SW480 (cell line): ENCODE measurements at regions not wholly inside any gene's neighbourhood (a gene's known extent, or its start where the extent isn't known, plus 50 kb on each side); places are given as distances from the start of the nearest gene placed in this dataset.
A peak's percentile ranks its signal among the peaks of the same experiment; 100 is the strongest.
"Not testable (repeated sequence)": the region's sequence is repeated elsewhere in the genome, so short reads cannot be mapped to it uniquely, and the experiment has no call there.

Experiments used
- DNase-seq: peaks from one replicate; pipeline ENCODE4 v3.0.0-alpha.2; 2016; ENCODE audit warnings: low spot score

DNA sequence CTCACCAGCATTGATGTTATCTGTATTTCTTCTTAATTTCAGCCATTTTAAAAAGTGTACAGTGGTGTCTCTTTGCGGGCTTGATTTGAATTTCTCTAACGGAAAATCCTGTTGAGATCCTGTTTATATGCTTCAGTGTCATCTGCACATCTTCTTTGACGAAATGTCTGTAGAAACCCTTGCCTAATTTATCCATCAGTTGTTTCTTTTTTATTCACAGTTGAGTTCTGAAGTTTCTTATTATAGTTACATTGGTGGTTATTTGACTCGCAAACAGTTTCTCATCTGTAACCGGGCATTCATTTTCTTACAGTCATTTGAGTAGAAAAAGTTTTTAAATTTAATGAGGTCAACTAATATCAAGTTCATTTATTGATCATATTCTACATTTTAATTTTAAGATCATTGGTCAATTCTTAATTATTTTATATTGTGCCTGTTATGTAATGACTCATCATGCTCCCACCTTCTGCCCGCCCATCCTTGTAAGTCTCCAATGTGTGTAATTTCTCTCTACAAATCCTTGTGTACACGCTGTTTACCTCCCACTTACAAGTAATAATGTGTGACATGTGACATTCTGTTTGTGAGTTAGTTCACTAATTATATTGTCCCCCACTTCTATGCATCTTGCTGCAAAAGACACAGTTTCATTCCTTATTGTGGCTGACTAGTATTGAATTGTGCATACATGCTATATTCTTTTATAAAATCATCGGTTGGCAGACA lies 1242.8 kb downstream of the TMEM121 start:
- DNase-seq, result not testable (repeated sequence)

DNA sequence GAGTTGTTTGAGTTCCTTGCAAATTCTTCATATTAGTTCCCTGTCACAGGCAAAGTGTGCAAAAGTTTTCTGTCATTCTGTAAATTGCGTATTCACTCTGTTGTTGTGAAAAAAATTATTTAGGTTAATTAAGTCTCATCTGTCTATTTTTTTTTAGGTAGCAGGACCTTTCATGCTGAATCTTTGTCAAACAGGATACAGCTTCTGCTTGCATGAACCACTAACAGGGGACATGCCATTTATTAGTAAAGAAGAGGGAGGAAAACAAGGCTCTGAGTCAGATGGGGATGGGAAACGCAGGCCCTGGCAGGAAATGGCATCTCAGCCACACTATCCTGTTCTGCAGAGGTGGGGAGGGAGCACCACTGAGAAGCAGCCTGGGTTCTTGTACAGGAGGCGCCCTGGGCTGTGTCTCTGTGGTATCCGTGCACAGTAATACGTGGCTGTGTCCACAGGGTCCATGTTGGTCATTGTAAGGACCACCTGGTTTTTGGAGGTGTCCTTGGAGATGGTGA lies 1243.8 kb downstream of the TMEM121 start:
- not testable (repeated sequence) for DNase-seq

DNA sequence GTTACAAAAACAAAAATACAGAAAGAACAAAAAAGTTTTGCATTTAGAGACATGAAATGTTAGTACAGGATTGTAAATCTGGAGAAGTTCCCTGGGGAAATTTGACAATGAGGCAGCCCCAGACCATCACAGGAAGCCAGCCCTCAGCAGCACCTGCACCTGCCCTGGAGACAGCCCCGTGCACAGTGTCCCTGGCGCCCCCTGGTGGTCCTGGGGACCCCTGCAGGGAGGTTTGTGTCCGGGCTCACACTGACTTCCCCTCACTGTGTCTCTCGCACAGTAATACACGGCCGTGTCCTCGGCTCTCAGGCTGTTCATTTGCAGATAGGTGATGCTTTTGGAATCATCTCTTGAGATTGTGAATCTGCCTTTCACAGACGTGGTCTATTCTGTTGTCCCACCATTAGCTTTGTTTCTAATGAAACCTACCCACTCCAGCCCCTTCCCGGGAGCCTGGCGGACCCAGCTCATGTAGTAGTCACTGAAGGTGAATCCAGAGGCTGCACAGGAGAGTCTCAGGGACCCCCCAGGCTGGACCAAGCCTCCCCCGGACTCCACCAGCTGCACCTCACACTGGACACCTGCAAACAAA lies 1248.6 kb downstream of the TMEM121 start:
- peak; percentile 29 for DNase-seq

DNA sequence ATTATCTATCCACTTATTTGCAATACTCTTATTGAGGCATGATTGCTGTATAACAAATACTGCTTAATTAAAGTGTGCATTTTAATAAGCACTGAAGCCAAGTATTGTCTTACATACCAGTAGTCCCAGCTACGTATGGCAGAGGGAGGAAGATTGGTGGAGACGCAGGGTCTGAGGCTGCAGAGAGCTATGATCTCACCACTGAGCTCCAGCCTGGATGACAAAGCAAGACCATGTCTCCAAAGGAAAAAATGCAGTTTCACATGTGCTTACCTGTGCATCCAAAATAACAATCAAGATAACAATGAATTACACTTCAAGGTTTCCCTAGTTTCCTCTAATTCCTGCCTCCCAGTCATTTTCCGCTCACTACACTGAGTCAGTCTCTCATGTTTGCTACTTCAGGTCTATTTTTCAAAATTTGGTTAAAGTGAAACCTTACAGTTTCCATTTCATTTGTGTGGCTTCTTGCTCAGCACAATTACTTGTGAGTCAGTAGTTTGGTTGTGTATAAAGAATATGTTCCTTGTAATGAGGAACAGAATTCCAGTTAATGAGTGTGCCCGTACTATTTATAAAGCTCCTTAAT lies 1250.1 kb downstream of the TMEM121 start:
- DNase-seq, result no peak

DNA sequence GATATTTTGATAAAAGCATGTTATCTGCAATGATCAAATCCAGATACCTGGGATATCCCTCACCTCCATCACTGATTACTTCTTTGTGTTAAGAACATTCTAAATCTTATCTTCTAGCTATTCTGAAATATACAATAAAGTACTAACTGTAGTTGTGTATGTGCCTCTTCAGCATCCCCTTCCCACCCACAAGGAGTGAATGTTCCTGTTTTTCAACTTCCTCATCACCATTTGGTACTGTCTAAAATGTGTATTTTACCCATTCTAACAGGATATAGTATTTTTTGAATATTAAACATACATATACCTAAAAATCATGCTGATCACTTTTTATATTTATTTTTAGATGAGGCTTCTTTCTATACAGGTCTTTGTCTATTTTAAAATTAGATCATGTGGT lies 1252.6 kb downstream of the TMEM121 start:
- DNase-seq, result no peak

DNA sequence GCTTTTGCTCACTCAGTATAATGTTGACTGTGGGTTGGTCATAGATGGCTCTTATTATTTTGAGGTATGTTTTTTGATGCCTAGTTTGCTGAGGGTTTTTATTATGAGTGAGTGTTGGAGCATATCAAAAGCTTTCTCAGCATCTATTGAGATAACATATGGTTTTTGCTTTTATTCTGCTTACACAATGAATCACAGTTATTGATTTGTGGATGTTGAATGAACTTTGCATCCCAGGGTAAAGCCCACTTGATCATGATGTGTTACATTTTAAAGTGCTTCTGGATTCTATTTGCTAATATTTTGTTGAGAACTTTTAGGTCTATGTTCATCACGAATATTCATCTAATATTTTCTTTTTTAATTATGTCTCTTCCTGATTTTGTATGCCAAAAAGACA lies 1260.3 kb downstream of the TMEM121 start:
- DNase-seq, result no peak

DNA sequence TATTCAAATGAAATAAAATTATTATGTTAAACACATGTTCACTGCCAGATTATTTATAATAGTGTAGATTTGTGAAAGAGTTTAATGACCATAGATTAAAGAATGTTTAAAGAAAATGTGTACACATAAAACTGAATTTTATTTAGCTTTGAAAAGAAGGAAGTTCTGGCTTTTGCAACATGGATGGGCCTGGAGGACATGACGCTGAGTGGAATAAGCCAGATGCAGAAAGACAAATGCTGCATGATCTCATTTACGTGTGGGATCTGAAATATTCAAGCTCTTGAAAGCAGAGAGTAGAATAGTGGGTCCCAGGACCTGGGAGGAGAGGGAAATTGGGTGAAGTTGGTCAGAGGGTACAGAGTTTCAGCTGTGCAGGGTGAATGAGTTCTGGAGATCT lies 1261.2 kb downstream of the TMEM121 start:
- DNase-seq, result no peak

DNA sequence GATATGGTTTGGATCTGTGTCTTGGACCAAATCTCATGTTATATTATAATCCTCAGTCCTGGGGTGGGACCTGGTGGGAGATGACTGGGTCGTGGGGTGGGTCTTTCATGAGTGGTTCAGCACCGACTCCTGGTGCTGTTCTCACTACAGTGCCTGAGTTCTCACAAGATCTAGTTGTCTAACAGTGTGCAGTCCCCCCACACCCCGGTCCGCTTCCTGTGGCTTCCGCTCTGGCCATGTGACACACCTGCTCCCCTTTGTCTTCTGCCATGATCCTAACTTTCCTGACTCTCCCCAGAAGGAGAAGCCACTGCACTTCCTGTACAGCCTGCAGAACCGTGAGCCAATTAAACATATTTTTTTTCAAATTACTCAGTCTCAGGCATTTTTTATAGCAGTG lies 1262.2 kb downstream of the TMEM121 start:
- no peak for DNase-seq

DNA sequence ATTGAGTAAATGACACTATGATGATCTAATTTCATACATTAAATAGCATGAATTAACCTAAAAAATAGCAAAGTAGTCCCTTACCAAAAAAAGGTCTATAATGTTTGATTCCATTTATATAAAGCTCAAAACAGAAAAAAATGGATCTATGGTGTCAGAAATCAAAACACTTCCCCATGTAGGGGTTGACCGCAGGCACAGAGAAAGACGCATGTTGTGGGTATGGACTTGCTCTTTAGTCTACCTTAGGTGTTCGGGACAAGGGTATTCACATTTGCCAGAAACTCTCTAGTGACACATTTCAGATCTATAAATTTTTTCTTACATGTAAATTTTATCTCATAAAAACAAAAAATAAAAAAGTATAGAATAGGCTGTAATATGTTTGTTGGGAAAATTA lies 1262.9 kb downstream of the TMEM121 start:
- no peak for DNase-seq

DNA sequence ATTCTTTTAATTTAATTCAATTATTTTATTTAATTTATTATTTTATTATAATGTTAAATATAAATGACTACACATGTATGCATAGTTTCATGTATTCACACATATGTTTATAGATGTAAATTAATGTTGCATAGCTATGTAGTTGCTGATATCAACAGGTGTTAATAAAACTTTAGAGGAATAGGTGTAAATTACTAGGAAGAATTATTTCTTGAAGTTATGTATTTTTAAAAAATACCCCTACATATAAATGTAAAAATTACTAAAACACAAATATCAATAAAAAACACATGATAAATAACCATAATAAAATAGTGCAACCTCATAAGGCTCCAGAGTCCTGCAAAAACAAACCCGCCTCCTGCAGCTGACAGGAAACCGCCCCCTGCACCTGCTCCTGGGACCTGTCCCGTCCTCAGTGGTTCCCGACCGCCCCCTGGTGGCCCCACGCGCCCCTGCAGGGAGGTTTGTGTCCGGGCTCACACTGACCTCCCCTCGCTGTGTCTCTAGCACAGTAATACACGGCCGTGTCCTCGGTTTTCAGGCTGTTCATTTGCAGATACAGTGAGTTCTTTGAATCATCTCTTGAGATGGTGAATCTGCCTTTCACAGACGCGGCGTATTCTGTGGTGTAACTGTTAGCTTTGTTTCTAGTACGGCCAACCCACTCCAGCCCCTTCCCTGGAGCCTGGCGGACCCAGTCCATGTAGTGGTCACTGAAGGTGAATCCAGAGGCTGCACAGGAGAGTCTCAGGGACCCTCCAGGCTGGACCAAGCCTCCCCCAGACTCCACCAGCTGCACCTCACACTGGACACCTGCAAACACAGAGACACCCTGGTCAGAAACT lies 1264.0 kb downstream of the TMEM121 start:
- peak; percentile 80 for DNase-seq

DNA sequence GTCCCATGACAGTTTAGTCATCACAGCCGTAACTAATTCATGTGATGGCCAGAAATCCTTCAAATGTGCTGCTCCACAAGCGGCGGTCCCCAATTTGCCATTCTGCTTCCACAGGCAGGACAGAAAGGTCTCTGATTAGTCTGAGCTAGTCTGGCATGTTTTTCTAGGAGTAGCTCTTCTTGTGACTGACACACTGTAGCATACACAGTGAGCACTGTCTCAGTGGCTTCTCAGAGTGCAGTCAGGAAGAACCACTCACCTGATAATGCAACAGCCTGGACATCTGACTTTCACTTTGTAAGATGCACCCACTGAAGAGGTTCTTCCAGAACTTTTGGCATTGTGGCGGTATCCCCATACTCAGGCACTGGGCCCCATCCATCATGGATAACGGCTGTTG lies 1266.2 kb downstream of the TMEM121 start:
- DNase-seq, result no peak

DNA sequence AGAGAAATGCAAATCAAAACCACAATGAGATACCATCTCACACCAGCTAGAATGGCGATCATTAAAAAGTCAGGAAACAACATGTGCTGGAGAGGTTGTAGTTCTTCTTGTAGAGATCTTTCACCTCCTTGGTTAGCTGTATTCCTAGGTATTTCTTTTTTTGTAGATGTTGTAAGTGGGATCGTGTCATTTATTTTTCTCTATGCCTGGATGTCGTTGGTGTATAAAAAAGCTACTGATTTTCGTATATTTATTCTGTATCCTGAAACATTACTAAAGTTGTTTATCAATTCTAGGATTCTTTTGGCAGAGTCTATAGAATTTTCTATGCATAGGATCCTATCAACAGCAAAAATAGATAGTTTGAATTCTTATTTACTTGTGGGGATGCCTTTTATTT lies 1271.8 kb downstream of the TMEM121 start:
- DNase-seq, result not testable (repeated sequence)

DNA sequence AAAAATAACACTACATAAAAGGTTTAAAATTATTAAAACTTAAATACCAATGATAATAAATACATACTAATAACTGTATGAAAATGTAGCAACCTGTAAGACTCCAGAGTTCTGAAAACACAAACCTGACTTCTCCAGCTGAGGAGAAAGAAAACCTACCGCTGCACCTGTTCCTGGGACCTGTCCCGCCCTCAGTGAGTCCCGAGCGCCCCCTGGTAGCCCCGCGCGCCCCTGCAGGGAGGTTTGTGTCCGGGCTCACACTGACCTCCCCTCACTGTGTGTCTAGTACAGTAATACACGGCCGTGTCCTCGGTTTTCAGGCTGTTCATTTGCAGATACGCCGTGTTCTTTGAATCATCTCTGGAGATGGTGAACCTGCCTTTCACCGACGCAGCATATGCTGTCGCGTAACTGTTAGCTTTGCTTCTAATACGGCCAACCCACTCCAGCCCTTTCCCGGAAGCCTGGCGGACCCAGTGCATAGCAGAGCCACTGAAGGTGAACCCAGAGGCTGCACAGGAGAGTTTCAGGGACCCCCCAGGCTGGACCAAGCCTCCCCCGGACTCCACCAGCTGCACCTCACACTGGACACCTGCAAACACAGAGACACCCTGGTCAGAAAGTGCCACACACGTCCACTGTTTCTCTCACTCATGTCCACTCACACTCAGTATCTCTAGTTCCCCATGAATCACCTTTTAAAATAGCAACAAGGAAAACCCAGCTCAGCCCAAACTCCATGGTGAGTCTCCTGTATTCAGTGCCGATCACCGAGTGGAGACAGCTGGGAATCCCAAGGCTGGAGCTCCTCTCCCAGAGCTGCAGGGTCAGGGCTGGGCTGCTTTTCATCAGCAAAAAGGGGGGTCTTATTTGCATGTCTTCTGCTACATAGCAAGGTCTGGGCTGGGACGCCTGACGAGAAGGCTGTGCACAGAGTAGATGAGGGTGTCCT lies 1276.3 kb downstream of the TMEM121 start:
- peak; percentile 58 for DNase-seq

DNA sequence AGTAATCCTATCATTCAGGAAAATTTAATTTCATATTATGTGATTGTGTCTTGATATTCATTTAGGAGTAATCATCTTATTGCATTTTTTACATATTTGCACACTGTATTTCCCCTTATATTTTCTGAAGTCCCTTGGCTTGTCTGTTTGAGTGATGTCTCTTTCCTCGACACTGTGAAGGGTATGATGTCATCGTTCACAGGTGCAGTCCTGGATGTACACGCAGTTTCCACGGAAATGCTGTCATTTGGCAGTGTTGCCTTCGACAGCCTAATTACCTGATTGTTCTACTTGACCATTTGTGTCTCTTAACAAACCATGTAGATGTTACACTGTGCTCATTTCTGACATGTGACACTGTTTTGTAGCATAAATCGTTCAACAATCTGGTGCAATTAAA lies 1277.0 kb downstream of the TMEM121 start:
- DNase-seq, result no peak

DNA sequence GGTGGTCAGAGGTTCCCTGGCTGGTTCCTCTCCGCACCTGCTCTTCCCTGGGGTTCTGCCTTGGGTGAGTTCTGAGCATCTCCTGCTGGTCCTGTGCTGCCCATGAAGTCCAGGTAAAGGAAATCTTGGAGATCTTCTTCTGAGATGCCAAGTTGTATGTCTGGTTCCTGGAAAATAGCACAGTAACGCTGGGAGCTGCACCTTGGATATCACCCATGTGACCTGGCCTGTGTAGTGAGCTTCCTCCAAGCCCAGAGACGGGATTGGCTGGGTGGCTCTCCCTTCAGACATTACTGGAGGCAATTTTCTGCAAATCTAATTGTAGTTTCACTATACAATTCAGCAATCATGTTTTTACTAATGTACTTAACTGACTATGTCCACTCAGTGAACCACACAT lies 1281.1 kb downstream of the TMEM121 start:
- no peak for DNase-seq

DNA sequence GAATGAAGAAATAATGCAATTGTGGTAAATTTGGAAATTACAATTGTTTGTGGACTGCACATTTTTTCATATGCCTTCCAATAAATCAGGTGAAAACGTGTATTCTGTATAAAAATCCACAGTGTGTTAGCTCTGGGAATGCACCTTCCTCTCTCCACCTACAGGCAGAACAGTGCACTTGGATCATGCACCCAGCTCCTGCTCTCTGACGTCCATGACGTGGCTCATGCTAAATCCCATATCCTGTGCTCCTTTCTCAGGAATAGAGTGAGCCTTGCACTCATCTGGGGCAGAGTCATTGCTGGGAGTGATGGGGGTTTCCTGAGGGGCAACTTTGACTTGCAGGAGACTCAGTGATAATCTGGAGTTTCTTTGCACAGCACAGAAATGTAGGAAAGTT lies 1282.1 kb downstream of the TMEM121 start:
- DNase-seq, result no peak

DNA sequence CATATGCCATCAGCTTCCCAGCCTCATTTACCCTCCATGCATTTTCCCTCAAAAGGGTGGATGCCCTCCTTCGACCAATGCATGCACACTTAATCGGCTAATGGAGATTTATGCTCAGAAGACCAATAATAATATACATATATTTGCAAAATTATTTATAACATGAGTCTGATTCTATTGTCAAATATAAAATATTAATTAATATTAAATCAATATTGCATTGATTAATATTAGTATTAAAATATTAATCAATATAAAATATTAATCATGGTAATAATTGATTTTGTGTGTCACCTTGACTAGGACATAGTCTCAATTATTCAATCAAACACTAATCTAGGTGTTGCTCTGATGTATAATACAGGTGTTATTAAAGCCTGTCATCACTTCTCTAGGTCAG lies 1282.5 kb downstream of the TMEM121 start:
- no peak for DNase-seq

DNA sequence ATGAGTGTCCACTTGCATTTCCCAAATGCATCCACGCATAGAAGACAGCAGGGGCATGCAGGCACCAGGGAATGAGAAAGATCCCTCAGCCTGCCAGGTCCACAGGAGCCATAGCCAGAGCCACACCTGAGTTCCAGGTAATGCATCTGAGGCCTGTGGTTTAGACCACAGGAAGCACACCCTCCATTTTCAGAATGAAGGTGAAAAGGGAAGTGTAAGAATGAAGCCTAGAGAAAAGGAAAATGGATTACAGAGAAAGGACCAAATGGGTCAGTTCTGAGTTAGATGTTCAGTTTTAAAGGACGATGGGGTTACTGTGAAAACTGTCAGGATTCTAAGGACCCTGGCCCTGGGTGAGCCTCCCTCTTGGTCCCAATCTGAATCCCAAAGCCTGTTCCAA lies 1283.2 kb downstream of the TMEM121 start:
- peak; percentile 31 for DNase-seq

DNA sequence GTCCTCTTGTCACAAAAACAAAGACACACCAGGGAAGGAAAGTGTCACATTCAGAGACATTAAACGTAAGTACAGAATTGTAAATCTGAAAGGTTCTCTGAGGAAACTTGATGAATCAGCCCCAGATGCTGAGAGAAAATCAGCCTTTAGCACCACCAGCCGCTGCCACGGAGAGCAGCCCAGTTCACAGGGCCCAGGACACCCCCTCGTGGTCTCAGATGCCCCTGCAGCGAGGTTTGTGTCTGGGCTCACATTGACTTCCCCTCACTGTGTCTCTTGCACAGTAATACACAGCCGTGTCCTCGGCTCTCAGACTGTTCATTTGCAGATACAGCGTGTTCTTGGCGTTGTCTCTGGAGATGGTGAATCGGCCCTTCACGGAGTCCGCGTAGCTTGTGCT lies 1283.8 kb downstream of the TMEM121 start:
- DNase-seq, result not testable (repeated sequence)

DNA sequence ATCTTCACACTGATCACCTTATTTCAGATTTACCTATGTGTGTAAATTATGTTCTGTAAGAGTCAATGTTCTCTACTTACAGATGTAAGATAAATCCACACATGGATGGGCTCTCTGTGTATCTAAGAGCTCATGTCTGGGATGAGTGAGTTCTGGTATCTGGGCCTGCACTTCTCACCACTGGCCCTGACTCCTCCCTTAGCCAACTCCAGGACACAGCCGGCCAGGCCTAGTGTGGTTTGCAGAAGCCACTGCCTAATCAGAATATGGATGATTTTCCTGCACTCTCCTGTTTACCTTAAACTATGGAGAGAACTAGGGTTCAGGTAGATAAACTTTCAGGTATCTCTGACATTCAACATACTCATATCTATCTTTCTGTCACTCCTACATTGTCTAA lies 1284.8 kb downstream of the TMEM121 start:
- DNase-seq, result no peak

DNA sequence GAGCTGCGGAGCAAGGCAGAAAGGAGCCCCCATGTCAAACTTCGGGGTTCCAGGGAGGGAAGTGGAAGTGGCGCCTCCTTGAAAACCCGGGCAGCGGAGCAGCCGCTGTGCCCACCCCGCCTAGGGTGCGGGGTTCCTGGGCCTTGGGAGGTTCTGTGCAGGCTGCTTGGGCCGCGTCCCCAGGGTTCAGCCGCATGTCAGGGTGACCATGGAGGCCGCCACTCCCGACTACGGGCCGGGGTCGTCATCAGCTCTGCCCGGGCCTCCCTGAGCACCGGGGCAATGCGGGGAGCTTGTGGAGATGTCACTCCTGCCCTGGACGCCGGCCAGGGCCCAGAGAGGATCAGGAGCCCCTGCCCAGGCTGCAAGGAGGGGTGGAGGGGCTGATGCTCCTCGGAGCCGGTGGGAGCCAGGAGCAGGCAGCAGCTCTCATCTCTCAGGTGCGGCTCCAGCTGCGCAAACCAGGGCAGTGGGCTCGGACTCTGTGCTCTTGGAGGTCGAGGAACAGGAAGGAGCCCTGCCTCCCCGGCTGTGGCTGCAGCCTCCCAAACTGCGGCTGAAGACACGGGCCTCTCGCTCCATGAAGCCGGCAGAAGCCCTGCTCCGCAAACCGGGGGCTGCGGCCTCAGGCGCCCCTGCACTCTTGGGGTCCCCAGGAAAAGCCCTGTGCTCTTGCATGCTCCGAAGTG lies 1286.5 kb downstream of the TMEM121 start:
- DNase-seq, result no peak
